ENCODE measurements at regions not wholly inside any gene's neighbourhood (a gene's known extent, or its start where the extent isn't known, plus 50 kb on each side); places are given as distances from the start of the nearest gene placed in this dataset.

DNA sequence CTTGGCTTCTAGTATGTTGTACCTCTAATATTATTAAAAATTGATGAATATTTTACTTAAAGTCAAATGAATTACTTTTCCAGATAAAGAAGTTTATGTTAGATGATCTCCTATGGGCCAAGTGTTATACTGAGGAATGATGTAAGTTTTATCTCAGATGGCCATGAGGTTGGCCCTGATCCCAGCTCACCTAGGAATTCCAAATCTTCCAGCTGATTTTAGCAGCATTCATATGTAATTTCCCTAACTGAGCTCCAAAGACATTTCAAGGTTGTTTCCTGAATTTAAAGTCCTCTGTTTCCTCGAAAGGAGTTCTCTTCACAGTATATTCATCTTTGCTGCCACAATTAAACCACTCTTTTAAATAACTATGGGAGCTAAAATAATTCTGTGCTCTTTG, 1670.4 kb upstream of the SPRY2 start:
- H3K79me2 ChIP-seq (ENCODE audit: insufficient read depth, low read depth) = no peaks in the 10 kb centered on the region
- H3K4me1 ChIP-seq (ENCODE audit: low read depth, poor library complexity, severe bottlenecking) = no peaks in the 10 kb centered on the region
- H3K4me2 ChIP-seq = no peak overlapping the region
- no peaks in the 10 kb centered on the region for H4K20me1 ChIP-seq (ENCODE audit: insufficient read depth)
- H2AFZ ChIP-seq (ENCODE audit: low read depth) = no peak overlapping the region
- no peak overlapping the region for H3K9ac ChIP-seq
- H3K36me3 ChIP-seq (ENCODE audit: insufficient read depth) = no peaks in the 10 kb centered on the region
- TF ChIP-seq, protein P1, sequence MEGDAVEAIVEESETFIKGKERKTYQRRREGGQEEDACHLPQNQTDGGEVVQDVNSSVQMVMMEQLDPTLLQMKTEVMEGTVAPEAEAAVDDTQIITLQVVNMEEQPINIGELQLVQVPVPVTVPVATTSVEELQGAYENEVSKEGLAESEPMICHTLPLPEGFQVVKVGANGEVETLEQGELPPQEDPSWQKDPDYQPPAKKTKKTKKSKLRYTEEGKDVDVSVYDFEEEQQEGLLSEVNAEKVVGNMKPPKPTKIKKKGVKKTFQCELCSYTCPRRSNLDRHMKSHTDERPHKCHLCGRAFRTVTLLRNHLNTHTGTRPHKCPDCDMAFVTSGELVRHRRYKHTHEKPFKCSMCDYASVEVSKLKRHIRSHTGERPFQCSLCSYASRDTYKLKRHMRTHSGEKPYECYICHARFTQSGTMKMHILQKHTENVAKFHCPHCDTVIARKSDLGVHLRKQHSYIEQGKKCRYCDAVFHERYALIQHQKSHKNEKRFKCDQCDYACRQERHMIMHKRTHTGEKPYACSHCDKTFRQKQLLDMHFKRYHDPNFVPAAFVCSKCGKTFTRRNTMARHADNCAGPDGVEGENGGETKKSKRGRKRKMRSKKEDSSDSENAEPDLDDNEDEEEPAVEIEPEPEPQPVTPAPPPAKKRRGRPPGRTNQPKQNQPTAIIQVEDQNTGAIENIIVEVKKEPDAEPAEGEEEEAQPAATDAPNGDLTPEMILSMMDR (conservative IDR thresholded peaks at IDR 0.05; ENCODE audit: low read depth, low read length) = no peak
- no peaks in the 10 kb centered on the region for H3K27me3 ChIP-seq (ENCODE audit: insufficient read depth, low read depth)
- H3K4me3 ChIP-seq (IDR thresholded peaks at IDR 0.05; ENCODE audit: insufficient read depth, low read depth, low read length) = no peak overlapping the region
- H3K27ac ChIP-seq = no peak overlapping the region

DNA sequence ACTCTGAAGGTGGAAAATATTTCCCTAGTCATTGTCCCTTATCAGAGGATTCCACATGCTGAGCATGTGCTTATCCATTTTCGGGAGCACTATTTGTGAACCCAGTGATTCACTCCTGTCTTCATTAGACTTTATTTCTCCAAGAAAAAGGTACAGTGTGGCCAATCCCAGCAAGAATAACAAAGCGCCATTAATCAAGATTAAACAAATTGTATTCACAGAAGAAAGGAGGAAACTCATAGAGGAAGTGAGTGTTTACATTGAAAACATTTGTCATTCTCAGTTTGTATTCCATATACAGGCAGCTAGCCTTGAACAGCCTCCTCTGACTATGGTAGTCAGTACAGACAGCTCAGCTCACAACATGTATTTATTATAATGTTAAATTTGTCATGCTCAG, 1669.9 kb upstream of the SPRY2 start:
- Histone ChIP-seq H3K4me1 (ENCODE audit: low read depth, poor library complexity, severe bottlenecking) (no peaks in the 10 kb centered on the region), H3K9ac (no peak overlapping the region), H3K4me2 (no peak overlapping the region), H3K27me3 (ENCODE audit: insufficient read depth, low read depth) (no peaks in the 10 kb centered on the region), H2AFZ (ENCODE audit: low read depth) (no peak overlapping the region), H3K4me3 (IDR thresholded peaks at IDR 0.05; ENCODE audit: insufficient read depth, low read depth, low read length) (no peak overlapping the region), H4K20me1 (ENCODE audit: insufficient read depth) (no peaks in the 10 kb centered on the region), H3K27ac (no peak overlapping the region), H3K36me3 (ENCODE audit: insufficient read depth) (no peaks in the 10 kb centered on the region), H3K79me2 (ENCODE audit: insufficient read depth, low read depth) (no peaks in the 10 kb centered on the region)
- TF ChIP-seq, protein P1 (conservative IDR thresholded peaks at IDR 0.05; ENCODE audit: low read depth, low read length) = no peak

DNA sequence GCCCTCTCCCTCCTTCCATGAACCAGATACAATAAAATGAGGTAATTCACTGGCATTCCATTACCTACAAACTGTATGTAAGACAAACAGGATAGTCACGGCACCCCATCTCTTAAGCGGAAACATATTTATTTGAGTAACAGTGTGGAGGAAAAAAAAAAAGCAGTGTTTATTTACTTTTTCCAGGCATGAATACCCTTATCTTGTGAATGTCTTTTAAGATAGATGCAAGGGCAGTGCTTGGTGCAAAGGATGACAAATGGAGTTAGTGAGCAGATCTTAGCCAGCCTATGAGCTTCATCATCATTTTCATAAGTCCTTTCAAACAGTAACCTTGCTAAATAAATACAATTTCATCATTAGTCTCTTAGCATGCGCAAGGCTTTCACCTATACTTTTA, 1661.8 kb upstream of the SPRY2 start:
- Histone ChIP-seq H3K27me3 (ENCODE audit: insufficient read depth, low read depth) (no peaks in the 10 kb centered on the region), H2AFZ (ENCODE audit: low read depth) (no peak overlapping the region), H3K4me3 (IDR thresholded peaks at IDR 0.05; ENCODE audit: insufficient read depth, low read depth, low read length) (no peak overlapping the region), H3K4me1 (ENCODE audit: low read depth, poor library complexity, severe bottlenecking) (no peaks in the 10 kb centered on the region), H3K36me3 (ENCODE audit: insufficient read depth) (no peaks in the 10 kb centered on the region), H3K79me2 (ENCODE audit: insufficient read depth, low read depth) (no peaks in the 10 kb centered on the region), H3K27ac (no peak overlapping the region), H4K20me1 (ENCODE audit: insufficient read depth) (no peaks in the 10 kb centered on the region), H3K9ac (no peak overlapping the region), H3K4me2 (no peak overlapping the region)
- TF ChIP-seq, protein P1 (conservative IDR thresholded peaks at IDR 0.05; ENCODE audit: low read depth, low read length) = no peak

DNA sequence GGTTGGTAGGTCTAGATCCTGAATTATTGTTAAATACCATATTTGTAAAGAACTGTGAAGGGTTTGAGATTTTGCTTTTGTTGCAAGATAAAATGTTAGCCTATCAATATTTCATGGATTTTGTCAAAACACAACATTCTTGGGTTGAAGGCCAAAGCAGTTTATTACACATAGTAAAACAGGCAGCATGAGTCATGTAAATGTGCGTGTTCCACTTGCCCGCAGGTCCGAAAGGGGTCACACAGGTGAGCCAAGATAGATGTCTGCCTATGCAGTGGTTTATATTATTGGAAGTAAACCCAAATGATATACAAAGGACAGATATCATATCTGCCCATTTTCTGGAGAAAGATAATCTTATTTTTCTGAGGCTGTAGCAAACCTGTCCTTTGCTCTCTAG, 1654.4 kb upstream of the SPRY2 start:
- Histone ChIP-seq H3K4me2 (no peak overlapping the region), H3K4me1 (ENCODE audit: low read depth, poor library complexity, severe bottlenecking) (no peaks in the 10 kb centered on the region), H3K79me2 (ENCODE audit: insufficient read depth, low read depth) (no peaks in the 10 kb centered on the region), H2AFZ (ENCODE audit: low read depth) (no peak overlapping the region), H3K27ac (no peak overlapping the region), H3K27me3 (ENCODE audit: insufficient read depth, low read depth) (no peaks in the 10 kb centered on the region), H3K9ac (no peak overlapping the region), H4K20me1 (ENCODE audit: insufficient read depth) (no peaks in the 10 kb centered on the region), H3K4me3 (IDR thresholded peaks at IDR 0.05; ENCODE audit: insufficient read depth, low read depth, low read length) (no peak overlapping the region), H3K36me3 (ENCODE audit: insufficient read depth) (no peaks in the 10 kb centered on the region)
- TF ChIP-seq, protein P1 (conservative IDR thresholded peaks at IDR 0.05; ENCODE audit: low read depth, low read length) = no peak

DNA sequence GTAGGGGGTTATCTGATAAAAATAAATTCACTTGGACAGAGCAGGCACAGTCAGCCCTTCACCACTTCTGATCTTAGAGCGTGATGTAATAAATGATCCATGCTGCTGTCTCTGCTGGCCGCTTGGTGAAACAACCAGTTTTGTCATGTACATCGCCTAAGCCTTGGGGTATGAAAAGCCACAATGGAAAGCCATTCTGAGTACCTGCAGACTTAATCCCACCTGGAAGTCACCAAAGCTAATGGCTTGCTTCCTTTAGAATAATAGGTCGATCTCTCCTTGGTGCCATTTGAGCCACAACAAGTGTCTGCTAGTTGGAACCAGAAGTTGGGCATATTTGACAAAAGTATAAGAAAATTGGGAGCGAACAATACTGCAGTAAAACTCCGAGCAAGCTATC, 1649.7 kb upstream of the SPRY2 start:
- H3K4me2 ChIP-seq = no peak overlapping the region
- TF ChIP-seq, protein P1 (conservative IDR thresholded peaks at IDR 0.05; ENCODE audit: low read depth, low read length) = no peak
- H3K4me3 ChIP-seq (IDR thresholded peaks at IDR 0.05; ENCODE audit: insufficient read depth, low read depth, low read length) = no peak overlapping the region

More for the DNA sequence above, 1649.7 kb upstream of the SPRY2 start:
- Histone ChIP-seq H3K36me3 (ENCODE audit: insufficient read depth) (no peaks in the 10 kb centered on the region), H2AFZ (ENCODE audit: low read depth) (no peak overlapping the region), H3K27ac (no peak overlapping the region), H3K27me3 (ENCODE audit: insufficient read depth, low read depth) (no peaks in the 10 kb centered on the region), H4K20me1 (ENCODE audit: insufficient read depth) (no peaks in the 10 kb centered on the region), H3K9ac (no peak overlapping the region), H3K4me1 (ENCODE audit: low read depth, poor library complexity, severe bottlenecking) (no peaks in the 10 kb centered on the region), H3K79me2 (ENCODE audit: insufficient read depth, low read depth) (no peaks in the 10 kb centered on the region)

All from KMS-11 (cell line).